ENCODE measurements at regions not wholly inside any gene's neighbourhood (a gene's known extent, or its start where the extent isn't known, plus 50 kb on each side); places are given as distances from the start of the nearest gene placed in this dataset.

- Histone ChIP-seq H2AFZ (ENCODE audit: low read depth, low read length) (no peak overlapping the region), H3K9me3 (ENCODE audit: insufficient read depth, low read length) (no peaks in the 10 kb centered on the region), H3K4me3 (ENCODE audit: low read length) (no peak overlapping the region), H3K4me1 (ENCODE audit: low read length) (no peaks in the 10 kb centered on the region), H3K27me3 (ENCODE audit: low read depth, low read length) (no peaks in the 10 kb centered on the region), H3K9ac (ENCODE audit: low read length) (no peak overlapping the region), H3K4me2 (ENCODE audit: low read length) (no peak overlapping the region), H3K36me3 (replicated peaks; ENCODE audit: low read depth, low read length) (no peaks in the 10 kb centered on the region), H3K79me2 (ENCODE audit: low read length) (no peaks in the 10 kb centered on the region), H3K27ac (ENCODE audit: low read length) (no peak overlapping the region), H4K20me1 (ENCODE audit: insufficient read depth, low read length) (no peaks in the 10 kb centered on the region)
- TF ChIP-seq EZH2phosphoT487 (IDR thresholded peaks at IDR 0.05; ENCODE audit: low read depth): no peak
Measured at GRCh38 chr1:190616235-190616634, 138.6 kb upstream of the BRINP3 start.

DNA sequence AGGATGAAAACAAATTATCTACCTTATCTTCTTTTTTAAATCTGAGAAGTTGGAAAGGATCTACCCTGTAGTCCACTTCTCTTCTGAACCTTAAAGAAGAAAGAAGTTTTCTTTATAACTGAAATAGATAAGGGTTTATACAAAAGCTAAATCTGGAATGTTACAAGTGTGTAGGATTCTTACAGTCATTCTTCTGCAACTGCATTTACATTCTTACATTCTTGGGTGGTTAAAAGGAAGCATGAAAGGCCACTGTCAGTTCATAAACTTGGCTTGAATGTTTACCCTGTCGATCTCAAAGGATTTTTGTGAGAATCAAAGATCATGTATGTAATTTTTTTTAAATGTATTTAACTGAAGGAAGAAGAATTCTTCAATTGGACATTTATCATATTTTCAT, 142.1 kb upstream of the BRINP3 start:
- H3K27ac ChIP-seq (ENCODE audit: low read length): no peak overlapping the region
- no peaks in the 10 kb centered on the region for H3K36me3 ChIP-seq (replicated peaks; ENCODE audit: low read depth, low read length)
- H3K4me1 ChIP-seq (ENCODE audit: low read length): no peaks in the 10 kb centered on the region
- H3K27me3 ChIP-seq (ENCODE audit: low read depth, low read length): no peaks in the 10 kb centered on the region
- H3K4me2 ChIP-seq (ENCODE audit: low read length): no peak overlapping the region
- no peaks in the 10 kb centered on the region for H4K20me1 ChIP-seq (ENCODE audit: insufficient read depth, low read length)
- no peak for TF ChIP-seq EZH2phosphoT487 (IDR thresholded peaks at IDR 0.05; ENCODE audit: low read depth)
- TF ChIP-seq, protein P1, sequence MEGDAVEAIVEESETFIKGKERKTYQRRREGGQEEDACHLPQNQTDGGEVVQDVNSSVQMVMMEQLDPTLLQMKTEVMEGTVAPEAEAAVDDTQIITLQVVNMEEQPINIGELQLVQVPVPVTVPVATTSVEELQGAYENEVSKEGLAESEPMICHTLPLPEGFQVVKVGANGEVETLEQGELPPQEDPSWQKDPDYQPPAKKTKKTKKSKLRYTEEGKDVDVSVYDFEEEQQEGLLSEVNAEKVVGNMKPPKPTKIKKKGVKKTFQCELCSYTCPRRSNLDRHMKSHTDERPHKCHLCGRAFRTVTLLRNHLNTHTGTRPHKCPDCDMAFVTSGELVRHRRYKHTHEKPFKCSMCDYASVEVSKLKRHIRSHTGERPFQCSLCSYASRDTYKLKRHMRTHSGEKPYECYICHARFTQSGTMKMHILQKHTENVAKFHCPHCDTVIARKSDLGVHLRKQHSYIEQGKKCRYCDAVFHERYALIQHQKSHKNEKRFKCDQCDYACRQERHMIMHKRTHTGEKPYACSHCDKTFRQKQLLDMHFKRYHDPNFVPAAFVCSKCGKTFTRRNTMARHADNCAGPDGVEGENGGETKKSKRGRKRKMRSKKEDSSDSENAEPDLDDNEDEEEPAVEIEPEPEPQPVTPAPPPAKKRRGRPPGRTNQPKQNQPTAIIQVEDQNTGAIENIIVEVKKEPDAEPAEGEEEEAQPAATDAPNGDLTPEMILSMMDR (IDR thresholded peaks at IDR 0.05; ENCODE audit: low read depth, low read length): no peak
- H2AFZ ChIP-seq (ENCODE audit: low read depth, low read length): 0 out of 2 replicates have a peak overlapping the region, but pooled peaks have one; percentile 16
- H3K9me3 ChIP-seq (ENCODE audit: insufficient read depth, low read length): no peaks in the 10 kb centered on the region
- H3K79me2 ChIP-seq (ENCODE audit: low read length): no peaks in the 10 kb centered on the region
- H3K9ac ChIP-seq (ENCODE audit: low read length): no peak overlapping the region
- H3K4me3 ChIP-seq (ENCODE audit: low read length): no peak overlapping the region

DNA sequence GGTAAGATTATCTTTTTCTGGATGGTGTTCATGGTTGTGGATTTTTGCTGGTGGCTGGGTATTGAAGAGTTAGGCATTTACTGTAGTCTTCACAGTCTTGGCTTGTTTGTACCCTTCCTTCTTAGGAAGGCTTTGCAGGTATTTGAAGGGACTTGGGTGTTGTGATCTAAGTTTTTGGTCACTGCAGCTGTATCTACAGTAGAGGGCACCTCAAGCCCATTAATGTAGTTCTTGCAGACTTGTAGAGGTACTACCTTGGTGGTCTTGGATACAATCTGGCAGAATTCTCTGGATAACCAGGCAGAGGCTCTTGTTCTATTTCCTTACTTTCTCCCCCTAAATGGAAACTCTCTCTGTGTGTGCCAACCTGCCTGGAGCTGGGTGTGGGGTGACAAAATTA, 155.8 kb upstream of the BRINP3 start:
- Histone ChIP-seq H3K79me2 (ENCODE audit: low read length) (no peaks in the 10 kb centered on the region), H4K20me1 (ENCODE audit: insufficient read depth, low read length) (no peaks in the 10 kb centered on the region), H3K27me3 (ENCODE audit: low read depth, low read length) (no peaks in the 10 kb centered on the region), H3K4me3 (ENCODE audit: low read length) (no peak overlapping the region), H2AFZ (ENCODE audit: low read depth, low read length) (no peak overlapping the region), H3K27ac (ENCODE audit: low read length) (no peak overlapping the region), H3K36me3 (replicated peaks; ENCODE audit: low read depth, low read length) (no peaks in the 10 kb centered on the region), H3K4me1 (ENCODE audit: low read length) (no peaks in the 10 kb centered on the region), H3K9me3 (ENCODE audit: insufficient read depth, low read length) (no peaks in the 10 kb centered on the region), H3K9ac (ENCODE audit: low read length) (no peak overlapping the region), H3K4me2 (ENCODE audit: low read length) (no peak overlapping the region)
- TF ChIP-seq EZH2phosphoT487 (IDR thresholded peaks at IDR 0.05; ENCODE audit: low read depth): no peak
- TF ChIP-seq, protein P1 (IDR thresholded peaks at IDR 0.05; ENCODE audit: low read depth, low read length): peak; percentile 63

DNA sequence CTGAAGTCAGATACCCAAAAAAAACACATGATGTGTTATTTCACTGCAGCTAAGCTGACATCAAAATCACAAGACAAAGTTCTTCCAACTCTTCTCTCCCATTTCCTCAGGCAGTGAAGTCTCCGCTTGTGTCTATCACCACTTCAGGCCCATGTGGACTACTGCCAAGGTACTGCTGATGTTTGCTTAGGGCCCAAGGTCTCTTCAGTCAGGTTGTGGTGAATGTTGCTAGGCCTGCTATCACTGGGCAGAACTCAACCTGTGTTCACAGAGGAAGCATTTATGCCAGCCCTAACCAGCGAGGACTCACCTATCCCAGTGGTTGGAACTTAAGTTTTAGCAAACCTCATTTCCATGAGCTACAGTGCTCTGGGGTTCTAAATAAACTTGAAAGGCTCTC, 156.5 kb upstream of the BRINP3 start:
- H3K4me3 ChIP-seq (ENCODE audit: low read length): no peak overlapping the region
- no peaks in the 10 kb centered on the region for H3K9me3 ChIP-seq (ENCODE audit: insufficient read depth, low read length)
- H3K36me3 ChIP-seq (replicated peaks; ENCODE audit: low read depth, low read length): no peaks in the 10 kb centered on the region
- no peaks in the 10 kb centered on the region for H4K20me1 ChIP-seq (ENCODE audit: insufficient read depth, low read length)
- H3K9ac ChIP-seq (ENCODE audit: low read length): no peak overlapping the region
- no peak overlapping the region for H3K4me2 ChIP-seq (ENCODE audit: low read length)
- H3K79me2 ChIP-seq (ENCODE audit: low read length): no peaks in the 10 kb centered on the region
- H3K4me1 ChIP-seq (ENCODE audit: low read length): no peaks in the 10 kb centered on the region
- H3K27me3 ChIP-seq (ENCODE audit: low read depth, low read length): no peaks in the 10 kb centered on the region
- no peak overlapping the region for H3K27ac ChIP-seq (ENCODE audit: low read length)
- no peak overlapping the region for H2AFZ ChIP-seq (ENCODE audit: low read depth, low read length)
- TF ChIP-seq EZH2phosphoT487 (IDR thresholded peaks at IDR 0.05; ENCODE audit: low read depth): no peak
- TF ChIP-seq, protein P1 (IDR thresholded peaks at IDR 0.05; ENCODE audit: low read depth, low read length): no peak

DNA sequence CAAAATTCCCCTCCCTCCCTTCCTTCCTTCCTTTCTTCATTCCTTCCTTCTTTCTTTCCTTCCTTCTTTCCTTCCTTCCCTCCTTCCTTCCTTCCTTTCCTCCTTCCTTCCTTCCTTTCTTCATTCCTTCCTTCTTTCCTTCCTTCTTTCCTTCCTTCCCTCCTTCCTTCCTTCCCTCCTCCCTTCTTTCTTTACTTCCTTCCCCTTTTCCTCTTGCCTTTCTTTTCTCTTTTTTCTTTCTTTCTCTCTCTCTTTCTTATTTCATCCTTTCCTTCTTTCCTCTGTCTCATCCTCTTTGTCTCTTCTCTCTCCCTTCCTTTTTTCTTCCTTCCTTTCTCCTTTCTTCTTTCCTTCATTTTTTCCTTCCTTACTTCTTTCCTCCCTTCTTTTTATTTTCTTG, 171.9 kb upstream of the BRINP3 start:
- Histone ChIP-seq H3K4me2 (ENCODE audit: low read length) (no peak overlapping the region), H3K36me3 (replicated peaks; ENCODE audit: low read depth, low read length) (no peaks in the 10 kb centered on the region), H3K9ac (ENCODE audit: low read length) (no peak overlapping the region), H4K20me1 (ENCODE audit: insufficient read depth, low read length) (no peaks in the 10 kb centered on the region), H3K79me2 (ENCODE audit: low read length) (no peaks in the 10 kb centered on the region), H3K9me3 (ENCODE audit: insufficient read depth, low read length) (no peaks in the 10 kb centered on the region), H3K4me3 (ENCODE audit: low read length) (no peak overlapping the region), H3K27me3 (ENCODE audit: low read depth, low read length) (no peaks in the 10 kb centered on the region), H3K27ac (ENCODE audit: low read length) (no peak overlapping the region), H2AFZ (ENCODE audit: low read depth, low read length) (no peak overlapping the region), H3K4me1 (ENCODE audit: low read length) (no peaks in the 10 kb centered on the region)
- no peak for TF ChIP-seq EZH2phosphoT487 (IDR thresholded peaks at IDR 0.05; ENCODE audit: low read depth)
- TF ChIP-seq, protein P1 (IDR thresholded peaks at IDR 0.05; ENCODE audit: low read depth, low read length): no peak
